SJSA1 (cell line): ENCODE measurements at regions not wholly inside any gene's neighbourhood (a gene's known extent, or its start where the extent isn't known, plus 50 kb on each side); places are given as distances from the start of the nearest gene placed in this dataset.

ENCODE experiments used
- DNase-seq, 2 experiments: peaks; one replicate each; pipeline ENCODE4 v3.0.0-alpha.2; 2015 to 2020; ENCODE audit warnings: low spot score in 2 of 2, low read depth in 1 of 2
- H3K27ac ChIP-seq: fragments of 250-450 bp; sonication (Bioruptor Pico); 2 replicates; pipeline ENCODE4 v1.5.1; 2020; ENCODE audit warnings: mild to moderate bottlenecking, moderate library complexity
- H3K27me3 ChIP-seq: fragments of 250-450 bp; sonication (Bioruptor Pico); replicated peaks from 2 replicates; pipeline ENCODE4 v1.5.1; 2020; ENCODE audit warnings: mild to moderate bottlenecking, moderate library complexity
- H3K36me3 ChIP-seq: fragments of 250-450 bp; sonication (Bioruptor Pico); 2 replicates; pipeline ENCODE4 v1.5.1; 2020; ENCODE audit warnings: mild to moderate bottlenecking
- H3K4me1 ChIP-seq: fragments of 250-450 bp; sonication (Bioruptor Pico); replicated peaks from 2 replicates; pipeline ENCODE4 v1.6.1; 2021; ENCODE audit warnings: mild to moderate bottlenecking
- H3K4me3 ChIP-seq: fragments of 250-450 bp; sonication (Bioruptor Pico); 2 replicates; pipeline ENCODE4 v1.5.1; 2020; ENCODE audit warnings: mild to moderate bottlenecking
- H3K9me3 ChIP-seq: fragments of 250-450 bp; sonication (Bioruptor Pico); replicated peaks from 2 replicates; pipeline ENCODE4 v1.5.1; 2020; ENCODE audit warnings: mild to moderate bottlenecking

- no peak for DNase-seq
- no peaks in the 10 kb centered on the region for H3K36me3 ChIP-seq
- no peaks in the 10 kb centered on the region for H3K4me1 ChIP-seq
- H3K27me3 ChIP-seq, result no peaks in the 10 kb centered on the region
- H3K4me3 ChIP-seq, result no peak overlapping the region
- no peak overlapping the region for H3K27ac ChIP-seq
- no peaks in the 10 kb centered on the region for H3K9me3 ChIP-seq
Observed at GRCh38 chr20:18995455-18995854, 181.9 kb downstream of the SCP2D1 start.

- H3K9me3 ChIP-seq, result no peaks in the 10 kb centered on the region
- H3K4me1 ChIP-seq, result no peaks in the 10 kb centered on the region
- no peaks in the 10 kb centered on the region for H3K27me3 ChIP-seq
- no peaks in the 10 kb centered on the region for H3K36me3 ChIP-seq
- H3K27ac ChIP-seq, result no peak overlapping the region
- H3K4me3 ChIP-seq, result no peak overlapping the region
- DNase-seq, result no peak
Observed at GRCh38 chr20:18999086-18999485, 185.5 kb downstream of the SCP2D1 start.

GRCh38 chr20:19000078-19000477 is 186.5 kb downstream of the SCP2D1 start:
- no peak for DNase-seq
- Histone ChIP-seq H3K36me3 (no peaks in the 10 kb centered on the region), H3K27ac (no peak overlapping the region), H3K27me3 (no peaks in the 10 kb centered on the region), H3K4me3 (no peak overlapping the region), H3K9me3 (no peaks in the 10 kb centered on the region), H3K4me1 (no peaks in the 10 kb centered on the region)

DNA sequence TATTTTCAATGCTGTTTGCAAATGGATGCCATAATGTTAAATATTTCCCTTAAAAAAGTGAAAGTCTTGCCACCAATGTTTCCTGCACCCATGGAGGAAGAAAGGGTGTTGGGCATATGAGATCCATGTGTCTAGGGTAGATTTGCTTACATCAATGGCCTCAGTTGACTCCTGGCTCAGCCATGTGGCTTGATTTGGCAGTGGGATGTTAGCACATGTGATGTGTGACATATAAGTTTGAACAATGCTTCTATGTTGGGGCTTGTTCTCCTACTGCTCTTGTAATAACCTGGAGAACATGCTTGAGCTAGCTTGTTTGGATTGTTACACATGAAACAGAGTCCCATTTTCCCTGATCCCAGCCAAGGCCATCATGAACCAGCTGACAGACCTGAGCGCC is 187.6 kb downstream of the SCP2D1 start:
- no peak overlapping the region for H3K27ac ChIP-seq
- H3K36me3 ChIP-seq, result no peaks in the 10 kb centered on the region
- H3K27me3 ChIP-seq, result no peaks in the 10 kb centered on the region
- H3K4me1 ChIP-seq, result no peaks in the 10 kb centered on the region
- no peak for DNase-seq
- H3K4me3 ChIP-seq, result no peak overlapping the region
- no peaks in the 10 kb centered on the region for H3K9me3 ChIP-seq

- Histone ChIP-seq H3K4me3 (no peak overlapping the region), H3K27ac (no peak overlapping the region), H3K9me3 (no peaks in the 10 kb centered on the region), H3K27me3 (no peaks in the 10 kb centered on the region), H3K4me1 (no peaks in the 10 kb centered on the region), H3K36me3 (no peaks in the 10 kb centered on the region)
- no peak for DNase-seq
Observed at GRCh38 chr20:19003366-19004336, 190.1 kb downstream of the SCP2D1 start.

GRCh38 chr20:19004975-19005374 is 191.4 kb downstream of the SCP2D1 start:
- DNase-seq, result no peak
- H3K27ac ChIP-seq, result no peak overlapping the region
- H3K4me1 ChIP-seq, result no peaks in the 10 kb centered on the region
- no peaks in the 10 kb centered on the region for H3K36me3 ChIP-seq
- no peaks in the 10 kb centered on the region for H3K9me3 ChIP-seq
- no peaks in the 10 kb centered on the region for H3K27me3 ChIP-seq
- H3K4me3 ChIP-seq, result no peak overlapping the region

DNA sequence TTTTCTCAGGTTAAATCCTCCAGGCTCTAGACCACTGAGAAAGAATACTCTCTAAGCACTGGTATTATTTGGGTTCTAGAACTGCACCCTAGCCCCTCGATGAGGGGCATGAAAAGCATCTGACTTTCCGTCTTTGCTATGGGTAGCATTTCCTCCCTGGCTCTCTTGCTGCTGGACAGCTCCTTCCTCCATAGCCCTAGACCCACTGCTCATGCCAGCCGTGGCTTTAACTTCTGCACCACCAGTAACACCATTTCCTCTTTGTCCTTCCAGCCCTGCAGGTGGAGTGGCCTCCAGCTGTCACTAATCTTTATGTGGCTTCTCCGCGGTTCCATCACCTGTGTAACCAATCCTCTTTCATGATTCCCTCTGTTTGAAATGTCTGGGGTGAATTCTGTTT is 194.9 kb downstream of the SCP2D1 start:
- DNase-seq, result no peak
- no peaks in the 10 kb centered on the region for H3K27me3 ChIP-seq

DNA sequence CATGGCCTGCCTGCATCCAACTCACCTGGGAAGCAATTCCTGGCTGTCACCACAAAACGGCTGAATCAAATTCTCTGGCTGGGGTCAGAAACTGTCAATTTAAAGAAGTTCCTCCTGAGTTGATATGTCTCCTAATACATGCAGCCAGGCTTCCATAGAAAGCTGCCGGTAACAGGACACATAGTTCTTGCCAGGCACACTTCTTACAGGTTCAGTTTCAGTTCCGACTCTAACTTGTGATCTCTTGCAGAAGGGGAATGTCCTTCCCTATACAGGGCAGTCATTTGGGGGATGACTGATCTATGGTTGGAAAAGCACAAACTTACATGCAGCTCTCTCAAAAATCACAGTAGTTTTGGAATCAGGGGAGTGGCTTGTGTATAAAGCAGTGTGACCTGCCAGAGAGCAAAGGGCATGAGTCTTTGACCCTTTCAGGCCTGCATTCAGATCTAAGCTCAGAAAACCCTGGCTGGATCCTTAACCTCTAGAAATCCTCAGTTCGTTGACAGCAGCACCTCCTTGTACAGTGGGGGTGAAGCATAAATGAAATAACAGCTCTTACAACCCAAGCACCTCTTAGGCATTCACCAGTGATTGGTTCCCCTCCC is 195.6 kb downstream of the SCP2D1 start:
- Histone ChIP-seq H3K27me3 (no peaks in the 10 kb centered on the region), H3K4me1 (no peaks in the 10 kb centered on the region), H3K9me3 (no peaks in the 10 kb centered on the region), H3K27ac (no peak overlapping the region), H3K36me3 (no peaks in the 10 kb centered on the region), H3K4me3 (no peak overlapping the region)
- DNase-seq, result no peak

More for the DNA sequence above, 194.9 kb downstream of the SCP2D1 start:
- H3K4me1 ChIP-seq, result no peaks in the 10 kb centered on the region
- no peaks in the 10 kb centered on the region for H3K36me3 ChIP-seq
- no peak overlapping the region for H3K4me3 ChIP-seq
- H3K9me3 ChIP-seq, result no peaks in the 10 kb centered on the region
- H3K27ac ChIP-seq, result no peak overlapping the region

- H3K27me3 ChIP-seq, result no peaks in the 10 kb centered on the region
- DNase-seq, result no peak
- no peak overlapping the region for H3K27ac ChIP-seq
- H3K4me3 ChIP-seq, result no peak overlapping the region
- H3K4me1 ChIP-seq, result no peaks in the 10 kb centered on the region
- H3K9me3 ChIP-seq, result no peaks in the 10 kb centered on the region
- H3K36me3 ChIP-seq, result no peaks in the 10 kb centered on the region
Observed at GRCh38 chr20:19012676-19013075, 199.1 kb downstream of the SCP2D1 start.

DNA sequence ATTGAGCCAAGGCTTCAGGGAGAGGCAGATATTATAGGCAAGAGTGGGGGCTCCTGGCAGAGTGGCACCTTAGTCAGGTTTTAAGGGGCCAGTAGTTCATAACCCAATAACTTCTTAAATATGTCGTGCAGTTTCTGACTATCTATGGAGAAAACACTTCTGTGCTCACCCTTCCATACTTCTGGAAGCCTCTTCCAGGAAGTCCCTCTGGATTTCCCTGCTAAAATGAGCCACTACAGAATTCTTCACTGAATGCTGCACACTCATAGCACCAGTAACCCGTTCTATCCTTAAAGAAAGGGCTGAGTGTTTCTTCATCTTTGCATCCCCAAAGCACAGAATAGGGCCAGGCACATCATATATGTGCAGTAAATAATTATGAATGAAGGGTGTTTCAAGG is 198.5 kb upstream of the SLC24A3 start:
- H3K36me3 ChIP-seq, result no peaks in the 10 kb centered on the region
- H3K27ac ChIP-seq, result no peak overlapping the region
- H3K9me3 ChIP-seq, result no peaks in the 10 kb centered on the region
- H3K27me3 ChIP-seq, result no peaks in the 10 kb centered on the region
- no peak for DNase-seq
- H3K4me3 ChIP-seq, result no peak overlapping the region
- no peaks in the 10 kb centered on the region for H3K4me1 ChIP-seq

- H3K4me3 ChIP-seq, result no peak overlapping the region
Observed at GRCh38 chr20:19015351-19016139, 196.9 kb upstream of the SLC24A3 start.

GRCh38 chr20:19016140-19016497 is 196.3 kb upstream of the SLC24A3 start:
- no peak overlapping the region for H3K4me3 ChIP-seq
- no peaks in the 10 kb centered on the region for H3K4me1 ChIP-seq
- no peak overlapping the region for H3K27ac ChIP-seq
- peak in 1 of 2 experiments; percentile 9 for DNase-seq
- H3K9me3 ChIP-seq, result no peaks in the 10 kb centered on the region
- no peaks in the 10 kb centered on the region for H3K27me3 ChIP-seq
- no peaks in the 10 kb centered on the region for H3K36me3 ChIP-seq

More at GRCh38 chr20:19015351-19016139, 196.9 kb upstream of the SLC24A3 start:
- no peak overlapping the region for H3K27ac ChIP-seq
- no peaks in the 10 kb centered on the region for H3K4me1 ChIP-seq
- no peaks in the 10 kb centered on the region for H3K27me3 ChIP-seq
- peak in 1 of 2 experiments; percentile 24 for DNase-seq
- no peaks in the 10 kb centered on the region for H3K36me3 ChIP-seq
- H3K9me3 ChIP-seq, result no peaks in the 10 kb centered on the region

- Histone ChIP-seq H3K27ac (no peak overlapping the region), H3K27me3 (no peaks in the 10 kb centered on the region), H3K9me3 (no peaks in the 10 kb centered on the region), H3K4me1 (no peaks in the 10 kb centered on the region), H3K36me3 (no peaks in the 10 kb centered on the region), H3K4me3 (no peak overlapping the region)
- DNase-seq, result peak in 1 of 2 experiments; percentile 27
Observed at GRCh38 chr20:19017104-19017690, 195.2 kb upstream of the SLC24A3 start.
